ENCODE measurements at regions not wholly inside any gene's neighbourhood (a gene's known extent, or its start where the extent isn't known, plus 50 kb on each side); places are given as distances from the start of the nearest gene placed in this dataset.

DNA sequence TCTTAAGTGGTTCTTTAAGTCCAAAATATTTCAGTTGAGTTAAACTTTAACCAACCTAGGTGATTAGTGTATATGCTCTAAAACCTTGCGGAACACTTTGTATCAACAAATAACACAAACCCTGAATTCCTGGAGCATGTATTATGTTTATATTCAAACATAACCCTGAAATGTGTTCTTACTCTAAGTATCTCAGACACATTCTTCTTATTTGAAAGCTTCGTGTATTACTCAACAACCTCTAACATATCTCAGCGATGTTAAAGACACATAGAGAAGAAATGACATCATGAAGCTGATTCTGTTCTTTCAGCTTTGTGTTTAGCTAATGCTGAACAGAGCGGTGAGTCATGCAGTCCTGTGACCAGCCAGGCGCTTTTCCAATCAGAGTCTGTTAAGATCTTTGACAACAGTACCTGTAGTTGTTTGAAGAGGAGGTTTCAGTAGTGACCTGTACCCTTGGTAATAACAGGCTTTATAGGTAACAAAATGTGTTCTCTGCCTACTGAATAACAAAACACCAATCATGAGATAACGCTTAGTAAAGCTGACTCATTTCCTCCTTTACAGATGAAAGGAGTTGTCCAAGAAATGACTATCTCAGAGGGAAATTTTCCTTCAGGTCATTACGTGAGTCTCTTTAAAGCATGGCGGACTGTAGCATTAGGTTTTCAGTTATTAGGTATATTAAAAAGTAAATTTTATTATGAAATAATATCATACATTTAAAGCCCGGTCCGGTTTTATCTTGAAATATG, 67.3 kb upstream of the KLF6 start:
- no peak for TF ChIP-seq EZH2 (IDR thresholded peaks at IDR 0.05; ENCODE audit: low read length, unreplicated experiment)
- TF ChIP-seq, protein P1, sequence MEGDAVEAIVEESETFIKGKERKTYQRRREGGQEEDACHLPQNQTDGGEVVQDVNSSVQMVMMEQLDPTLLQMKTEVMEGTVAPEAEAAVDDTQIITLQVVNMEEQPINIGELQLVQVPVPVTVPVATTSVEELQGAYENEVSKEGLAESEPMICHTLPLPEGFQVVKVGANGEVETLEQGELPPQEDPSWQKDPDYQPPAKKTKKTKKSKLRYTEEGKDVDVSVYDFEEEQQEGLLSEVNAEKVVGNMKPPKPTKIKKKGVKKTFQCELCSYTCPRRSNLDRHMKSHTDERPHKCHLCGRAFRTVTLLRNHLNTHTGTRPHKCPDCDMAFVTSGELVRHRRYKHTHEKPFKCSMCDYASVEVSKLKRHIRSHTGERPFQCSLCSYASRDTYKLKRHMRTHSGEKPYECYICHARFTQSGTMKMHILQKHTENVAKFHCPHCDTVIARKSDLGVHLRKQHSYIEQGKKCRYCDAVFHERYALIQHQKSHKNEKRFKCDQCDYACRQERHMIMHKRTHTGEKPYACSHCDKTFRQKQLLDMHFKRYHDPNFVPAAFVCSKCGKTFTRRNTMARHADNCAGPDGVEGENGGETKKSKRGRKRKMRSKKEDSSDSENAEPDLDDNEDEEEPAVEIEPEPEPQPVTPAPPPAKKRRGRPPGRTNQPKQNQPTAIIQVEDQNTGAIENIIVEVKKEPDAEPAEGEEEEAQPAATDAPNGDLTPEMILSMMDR (conservative IDR thresholded peaks at IDR 0.05; ENCODE audit: low read depth, low read length) = no peak
- no peak for TF ChIP-seq EZH2phosphoT487 (IDR thresholded peaks at IDR 0.05; ENCODE audit: borderline replicate concordance, low read length)

Data from PC-3 (cell line).